SH-SY5Y (cell line): ENCODE measurements at regions not wholly inside any gene's neighbourhood (a gene's known extent, or its start where the extent isn't known, plus 50 kb on each side); places are given as distances from the start of the nearest gene placed in this dataset.

Source experiments
- GATA2 ChIP-seq: IDR thresholded peaks from 2 replicates; pipeline ENCODE4 v1.6.1; 2011; ENCODE audit warnings: mild to moderate bottlenecking, low read depth, low read length
- GATA3 ChIP-seq: IDR thresholded peaks from 2 replicates; pipeline ENCODE4 v1.6.1; 2011; ENCODE audit warnings: low read depth, mild to moderate bottlenecking, low read length, moderate library complexity

DNA sequence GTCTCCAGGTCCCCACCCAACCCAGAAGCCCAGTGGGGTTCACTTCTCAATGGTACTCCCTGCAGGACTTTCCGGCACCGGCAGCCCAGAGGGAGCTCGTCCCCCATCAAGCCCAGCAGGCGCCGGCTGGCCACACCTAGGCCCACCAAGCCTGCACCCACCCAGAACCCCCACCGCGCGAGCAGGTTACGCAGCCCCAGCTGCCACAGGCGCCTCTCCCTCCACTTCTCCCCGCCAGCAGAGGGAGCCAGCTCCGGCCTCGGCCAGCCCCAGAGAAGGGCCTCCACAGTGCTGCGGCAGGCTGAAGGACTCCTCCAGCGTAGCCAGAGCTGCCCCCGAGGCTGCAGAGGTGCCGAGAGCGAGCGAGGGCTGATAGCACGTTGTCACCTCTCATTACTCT, 722.3 kb downstream of the PLA2G4A start:
- TF ChIP-seq GATA3: no peak
- TF ChIP-seq GATA2: no peak
